Endothelial cell of umbilical vein (primary cell): ENCODE measurements at regions not wholly inside any gene's neighbourhood (a gene's known extent, or its start where the extent isn't known, plus 50 kb on each side); places are given as distances from the start of the nearest gene placed in this dataset.

Source experiments
- BruUV-seq: library from RNA; stranded (reverse); fragments of 400-500 nt; replicated peaks from 2 replicates; lab custom pipeline; 2021; lab: Mats Ljungman, UMichigan
- CTCF ChIA-PET: fragments of 300-600, 350-600 bp; sonication (Branson Sonifier 250); formaldehyde crosslinking; loops from one replicate; lab custom pipeline; 2021; ENCODE audit warnings: antibody characterized with exemption, inconsistent platforms; lab: Charles Lee
- POLR2A ChIA-PET: fragments of 300-600, 350-600 bp; sonication (Branson Sonifier 250); formaldehyde crosslinking; loops from one replicate; lab custom pipeline; 2021; ENCODE audit warnings: antibody characterized with exemption, inconsistent platforms; lab: Charles Lee
- DNase-seq: peaks from one replicate; pipeline ENCODE4 v3.0.0-alpha.2; 2011; ENCODE audit warnings: low read depth, low spot score
- FAIRE-seq: peaks from 2 replicates; lab custom pipeline; 2011; peaks lifted over from hg19 to GRCh38; lab: Jason Lieb, UNC
- H2AFZ ChIP-seq: 2 replicates; pipeline ENCODE4 v1.6.0; 2012; ENCODE audit warnings: low read depth, low read length, control low read depth, inconsistent platforms
- H3K27ac ChIP-seq: 2 replicates; pipeline ENCODE4 v1.5.1; 2011; ENCODE audit warnings: low read depth, mild to moderate bottlenecking, control low read depth, low read length, moderate library complexity; ENCODE audit not compliant: insufficient read depth
- H3K27me3 ChIP-seq, 2 experiments: 2 replicates each; pipeline versions ENCODE4 v1.6.0 to v1.6.1; 2011; ENCODE audit warnings: low read length in 2 of 2, mixed read lengths in 1 of 2; ENCODE audit not compliant: control insufficient read depth in 2 of 2, insufficient read depth in 2 of 2
- H3K36me3 ChIP-seq, 2 experiments: 2 replicates in 1 of 2; 3 replicates in 1 of 2; pipeline ENCODE4 v1.5.1; 2011; ENCODE audit warnings: low read length in 2 of 2, mild to moderate bottlenecking in 1 of 2, moderate library complexity in 1 of 2; ENCODE audit not compliant: control insufficient read depth in 2 of 2, insufficient read depth in 2 of 2; ENCODE audit errors: extremely low read depth in 1 of 2
- H3K4me1 ChIP-seq: 3 replicates; pipeline ENCODE4 v1.5.1; 2011; ENCODE audit warnings: mild to moderate bottlenecking, low read length; ENCODE audit not compliant: control insufficient read depth, insufficient read depth; ENCODE audit errors: extremely low read depth
- H3K4me2 ChIP-seq: 2 replicates; pipeline ENCODE4 v1.6.1; 2011; ENCODE audit warnings: low read length, control low read depth, mixed read lengths; ENCODE audit not compliant: insufficient read depth
- H3K4me3 ChIP-seq, 3 experiments: fragments of 200-600 bp in 1 of 3; sonication (generic), shearing (Covaris generic) in 1 of 3; replicated peaks in 1 of 3; 2 replicates each; pipeline ENCODE4 v1.5.1; 2011 to 2016; ENCODE audit warnings: control low read depth in 3 of 3, low read length in 3 of 3, mild to moderate bottlenecking in 2 of 3, inconsistent platforms in 1 of 3, low read depth in 1 of 3, moderate library complexity in 1 of 3; ENCODE audit not compliant: insufficient read depth in 1 of 3
- H3K79me2 ChIP-seq: 2 replicates; pipeline ENCODE4 v1.6.0; 2012; ENCODE audit warnings: low read length, inconsistent platforms; ENCODE audit not compliant: control insufficient read depth, insufficient read depth
- H3K9ac ChIP-seq: replicated peaks from 2 replicates; pipeline ENCODE3; 2011; ENCODE audit warnings: low read length, control low read depth; ENCODE audit not compliant: insufficient read depth; ENCODE audit errors: extremely low read depth
- H3K9me1 ChIP-seq: replicated peaks from 3 replicates; pipeline ENCODE4 v1.6.0; 2011; ENCODE audit warnings: mild to moderate bottlenecking, low read length; ENCODE audit not compliant: control insufficient read depth, insufficient read depth; ENCODE audit errors: extremely low read depth
- H3K9me3 ChIP-seq: replicated peaks from 2 replicates; pipeline ENCODE4 v1.5.1; 2012; ENCODE audit warnings: low read length, inconsistent platforms; ENCODE audit not compliant: control insufficient read depth, insufficient read depth
- H4K20me1 ChIP-seq: replicated peaks from 2 replicates; pipeline ENCODE3; 2011; ENCODE audit warnings: mild to moderate bottlenecking, low read length; ENCODE audit not compliant: control insufficient read depth, insufficient read depth; ENCODE audit errors: extremely low read depth
- EZH2 ChIP-seq: IDR thresholded peaks from 2 replicates; pipeline ENCODE4 v1.6.1; 2012; ENCODE audit warnings: borderline replicate concordance, low read depth, mild to moderate bottlenecking, moderate library complexity, low read length, inconsistent platforms; ENCODE audit not compliant: severe bottlenecking
- FOS ChIP-seq: IDR thresholded peaks from 2 replicates; pipeline ENCODE4 v1.6.1; 2011; ENCODE audit warnings: mild to moderate bottlenecking, low read length, moderate library complexity, borderline replicate concordance; ENCODE audit not compliant: insufficient read depth
- GATA2 ChIP-seq: IDR thresholded peaks from 2 replicates; pipeline ENCODE4 v1.7.0; 2011; ENCODE audit warnings: low read depth, mild to moderate bottlenecking, moderate library complexity, mixed read lengths, low read length; ENCODE audit not compliant: insufficient read length, insufficient read depth
- JUN ChIP-seq: IDR thresholded peaks from 2 replicates; pipeline ENCODE4 v1.6.1; 2011; ENCODE audit warnings: borderline replicate concordance, low read depth; ENCODE audit not compliant: insufficient read length, insufficient read depth
- MAX ChIP-seq: IDR thresholded peaks from 2 replicates; pipeline ENCODE4 v1.6.1; 2011; ENCODE audit not compliant: insufficient read depth, insufficient read length
- MYC ChIP-seq: IDR thresholded peaks from one replicate; pipeline ENCODE4 v1.6.1; 2011; ENCODE audit warnings: mild to moderate bottlenecking, low read depth, low read length
- POLR2A ChIP-seq: IDR thresholded peaks from 2 replicates; pipeline ENCODE4 v1.6.1; 2012; ENCODE audit warnings: low read depth, mild to moderate bottlenecking, control low read depth, low read length
- POLR2AphosphoS5 ChIP-seq: IDR thresholded peaks from 2 replicates; pipeline ENCODE4 v1.6.1; 2012; ENCODE audit warnings: low read depth, mild to moderate bottlenecking, control low read depth, low read length, moderate library complexity; ENCODE audit not compliant: insufficient read depth
- dilution Hi-C: fragments of 300-500 bp; cut with MboI; formaldehyde crosslinking; loops from one replicate; pipeline ENCODE4 v1.15.0; 2019; ENCODE audit warnings: low sequenced_read_pairs; ENCODE audit not compliant: extremely low pct_ligation_motif_present
- intact Hi-C: fragments of 100-400 bp; cut with micrococcal nuclease; formaldehyde crosslinking; loops from one replicate; pipeline ENCODE4 v1.10.0; 2022
- TF ChIP-seq, protein P1 (sequence below), 2 donors: IDR thresholded peaks; 1 replicate in 1 of 2; 2 replicates in 1 of 2; pipeline ENCODE4 v1.5.1; 2011; ENCODE audit warnings: low read length in 2 of 2, mild to moderate bottlenecking in 2 of 2, moderate library complexity in 2 of 2, control low read depth in 1 of 2, inconsistent platforms in 1 of 2, low read depth in 1 of 2; ENCODE audit not compliant: insufficient read depth in 1 of 2; ENCODE audit errors: extremely low read depth in 1 of 2

DNA sequence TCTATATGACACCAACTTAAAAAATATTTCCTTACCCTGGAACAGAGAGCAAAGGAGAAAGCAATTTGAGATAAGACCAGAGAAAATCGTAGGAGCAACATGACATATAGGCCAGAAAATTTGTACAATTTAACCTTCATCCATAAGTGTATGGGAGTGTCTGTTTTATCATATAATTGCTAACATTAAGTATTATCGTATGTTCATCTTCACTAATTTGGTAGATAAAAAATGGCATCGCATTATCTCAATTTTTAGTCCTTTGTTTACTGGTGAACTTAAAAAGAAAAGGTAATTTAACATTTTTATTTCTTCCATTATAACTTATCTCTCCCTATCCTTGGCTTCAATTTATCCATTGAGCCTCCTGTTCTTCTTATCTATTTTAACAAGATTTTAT, 873.4 kb downstream of the KCNMA1 start:
- H3K27me3 ChIP-seq, result no peaks in the 10 kb centered on the region
- H3K4me2 ChIP-seq, result no peak overlapping the region
- dilution Hi-C loops, result no loop called here
- intact Hi-C loops, result no loop called here
- H3K9me1 ChIP-seq, result no peaks in the 10 kb centered on the region
- TF ChIP-seq, protein P1, sequence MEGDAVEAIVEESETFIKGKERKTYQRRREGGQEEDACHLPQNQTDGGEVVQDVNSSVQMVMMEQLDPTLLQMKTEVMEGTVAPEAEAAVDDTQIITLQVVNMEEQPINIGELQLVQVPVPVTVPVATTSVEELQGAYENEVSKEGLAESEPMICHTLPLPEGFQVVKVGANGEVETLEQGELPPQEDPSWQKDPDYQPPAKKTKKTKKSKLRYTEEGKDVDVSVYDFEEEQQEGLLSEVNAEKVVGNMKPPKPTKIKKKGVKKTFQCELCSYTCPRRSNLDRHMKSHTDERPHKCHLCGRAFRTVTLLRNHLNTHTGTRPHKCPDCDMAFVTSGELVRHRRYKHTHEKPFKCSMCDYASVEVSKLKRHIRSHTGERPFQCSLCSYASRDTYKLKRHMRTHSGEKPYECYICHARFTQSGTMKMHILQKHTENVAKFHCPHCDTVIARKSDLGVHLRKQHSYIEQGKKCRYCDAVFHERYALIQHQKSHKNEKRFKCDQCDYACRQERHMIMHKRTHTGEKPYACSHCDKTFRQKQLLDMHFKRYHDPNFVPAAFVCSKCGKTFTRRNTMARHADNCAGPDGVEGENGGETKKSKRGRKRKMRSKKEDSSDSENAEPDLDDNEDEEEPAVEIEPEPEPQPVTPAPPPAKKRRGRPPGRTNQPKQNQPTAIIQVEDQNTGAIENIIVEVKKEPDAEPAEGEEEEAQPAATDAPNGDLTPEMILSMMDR (IDR thresholded peaks at IDR 0.05; ENCODE audit: extremely low read depth in 1 of 2, insufficient read depth in 1 of 2, low read depth in 1 of 2, low read length in 2 of 2), result no peak
- CTCF ChIA-PET, result no interaction called here
- no peak overlapping the region for H2AFZ ChIP-seq
- H4K20me1 ChIP-seq, result no peaks in the 10 kb centered on the region
- no peaks in the 10 kb centered on the region for H3K79me2 ChIP-seq
- no peaks in the 10 kb centered on the region for H3K9me3 ChIP-seq
- H3K4me3 ChIP-seq, result no peak overlapping the region
- H3K9ac ChIP-seq, result no peak overlapping the region
- no peak overlapping the region for H3K27ac ChIP-seq
- POLR2A ChIA-PET, result no interaction called here
- no peak for FAIRE-seq
- H3K4me1 ChIP-seq, result no peaks in the 10 kb centered on the region
- BruUV-seq, result no TSS peak
- DNase-seq, result no peak
- no peaks in the 10 kb centered on the region for H3K36me3 ChIP-seq

DNA sequence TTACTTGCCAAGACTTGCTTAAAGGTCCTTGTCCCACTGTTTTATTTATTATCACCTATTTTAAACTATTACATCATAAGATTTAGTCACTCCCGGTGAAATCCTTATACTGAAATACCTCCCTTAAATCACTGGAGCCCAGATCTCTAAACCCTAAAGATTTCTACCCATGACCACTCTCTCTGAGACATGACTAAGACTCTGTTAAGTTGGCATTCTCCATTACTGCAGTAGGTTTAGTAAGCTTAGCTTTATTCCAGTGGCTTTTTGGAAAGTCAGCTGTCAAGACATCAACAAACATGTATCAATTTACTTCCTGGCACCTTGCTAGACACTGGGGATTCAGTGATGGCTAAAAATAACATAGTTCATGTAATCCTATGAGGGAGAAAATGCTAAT, 874.2 kb downstream of the KCNMA1 start:
- ChIA-PET POLR2A (no interaction called here), CTCF (no interaction called here)
- intact Hi-C loops, result no loop called here
- FAIRE-seq (no peak), DNase-seq (no peak)
- dilution Hi-C loops, result no loop called here
- no peak overlapping the region for H3K4me2 ChIP-seq
- H4K20me1 ChIP-seq, result no peaks in the 10 kb centered on the region
- H3K27ac ChIP-seq, result no peak overlapping the region
- H3K27me3 ChIP-seq, result no peaks in the 10 kb centered on the region
- H3K9ac ChIP-seq, result no peak overlapping the region
- H2AFZ ChIP-seq, result no peak overlapping the region
- H3K9me3 ChIP-seq, result no peaks in the 10 kb centered on the region
- no peaks in the 10 kb centered on the region for H3K4me1 ChIP-seq
- H3K79me2 ChIP-seq, result no peaks in the 10 kb centered on the region
- H3K4me3 ChIP-seq, result no peak overlapping the region
- no peaks in the 10 kb centered on the region for H3K9me1 ChIP-seq
- no peak for TF ChIP-seq FOS
- TF ChIP-seq MYC, result no peak
- no peak for TF ChIP-seq MAX
- TF ChIP-seq GATA2, result no peak
- no peak for TF ChIP-seq EZH2
- no peak for TF ChIP-seq JUN
- TF ChIP-seq, protein P1 (IDR thresholded peaks at IDR 0.05; ENCODE audit: extremely low read depth in 1 of 2, insufficient read depth in 1 of 2, low read depth in 1 of 2, low read length in 2 of 2), result no peak
- TF ChIP-seq POLR2A, result no peak
- no peak for TF ChIP-seq POLR2AphosphoS5
- H3K36me3 ChIP-seq, result no peaks in the 10 kb centered on the region
- no TSS peak for BruUV-seq
